ENCODE measurements at regions not wholly inside any gene's neighbourhood (a gene's known extent, or its start where the extent isn't known, plus 50 kb on each side); places are given as distances from the start of the nearest gene placed in this dataset.

DNA sequence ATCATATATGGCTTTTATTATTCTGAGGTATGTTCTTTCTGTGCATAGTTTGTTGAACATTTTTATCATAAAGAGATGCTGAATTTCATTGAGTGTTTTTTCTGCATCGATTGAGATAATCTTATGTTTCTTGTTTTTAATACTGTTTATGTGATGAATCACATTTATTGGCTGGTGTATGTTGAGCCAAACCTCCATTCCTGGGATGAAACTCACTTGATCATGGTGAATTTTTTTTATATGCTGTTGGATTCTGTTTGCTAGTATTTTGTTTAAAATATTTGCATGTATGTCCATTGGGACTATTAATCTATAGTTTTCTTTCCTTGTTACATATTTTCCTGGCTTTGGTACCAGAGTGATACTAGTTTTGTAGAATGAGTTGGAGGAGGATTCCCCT, 500.2 kb downstream of the CDH11 start:
- TF ChIP-seq POLR2A (IDR thresholded peaks at IDR 0.05) = no peak
- TF ChIP-seq, protein P1, sequence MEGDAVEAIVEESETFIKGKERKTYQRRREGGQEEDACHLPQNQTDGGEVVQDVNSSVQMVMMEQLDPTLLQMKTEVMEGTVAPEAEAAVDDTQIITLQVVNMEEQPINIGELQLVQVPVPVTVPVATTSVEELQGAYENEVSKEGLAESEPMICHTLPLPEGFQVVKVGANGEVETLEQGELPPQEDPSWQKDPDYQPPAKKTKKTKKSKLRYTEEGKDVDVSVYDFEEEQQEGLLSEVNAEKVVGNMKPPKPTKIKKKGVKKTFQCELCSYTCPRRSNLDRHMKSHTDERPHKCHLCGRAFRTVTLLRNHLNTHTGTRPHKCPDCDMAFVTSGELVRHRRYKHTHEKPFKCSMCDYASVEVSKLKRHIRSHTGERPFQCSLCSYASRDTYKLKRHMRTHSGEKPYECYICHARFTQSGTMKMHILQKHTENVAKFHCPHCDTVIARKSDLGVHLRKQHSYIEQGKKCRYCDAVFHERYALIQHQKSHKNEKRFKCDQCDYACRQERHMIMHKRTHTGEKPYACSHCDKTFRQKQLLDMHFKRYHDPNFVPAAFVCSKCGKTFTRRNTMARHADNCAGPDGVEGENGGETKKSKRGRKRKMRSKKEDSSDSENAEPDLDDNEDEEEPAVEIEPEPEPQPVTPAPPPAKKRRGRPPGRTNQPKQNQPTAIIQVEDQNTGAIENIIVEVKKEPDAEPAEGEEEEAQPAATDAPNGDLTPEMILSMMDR (IDR thresholded peaks at IDR 0.05) = no peak
- TF ChIP-seq POLR2AphosphoS5 (IDR thresholded peaks at IDR 0.05) = no peak
- no peak for TF ChIP-seq EP300 (IDR thresholded peaks at IDR 0.05)

All from stomach (tissue), 4 donors.